ENCODE measurements at regions not wholly inside any gene's neighbourhood (a gene's known extent, or its start where the extent isn't known, plus 50 kb on each side); places are given as distances from the start of the nearest gene placed in this dataset.

- H3K27me3 ChIP-seq = no peaks in the 10 kb centered on the region
- no peaks in the 10 kb centered on the region for H3K9me3 ChIP-seq
- no peak for TF ChIP-seq CTCF (IDR thresholded peaks at IDR 0.05)
- H3K4me1 ChIP-seq = no peaks in the 10 kb centered on the region
- no peak for ATAC-seq
- no peak for DNase-seq
- no peaks in the 10 kb centered on the region for H3K36me3 ChIP-seq
- no peak overlapping the region for H3K27ac ChIP-seq
- no peak overlapping the region for H3K4me3 ChIP-seq
- intact Hi-C loops (cut with DNase I) = no loop called here
Measured at GRCh38 chr4:55723403-55723802, 87.3 kb upstream of the NMU start.

- DNase-seq = no peak
- no peaks in the 10 kb centered on the region for H3K4me1 ChIP-seq
- H3K27ac ChIP-seq = no peak overlapping the region
- H3K27me3 ChIP-seq = no peaks in the 10 kb centered on the region
- TF ChIP-seq CTCF (IDR thresholded peaks at IDR 0.05) = no peak
- H3K4me3 ChIP-seq = no peak overlapping the region
- ATAC-seq = no peak
- intact Hi-C loops (cut with DNase I) = no loop called here
- H3K36me3 ChIP-seq = no peaks in the 10 kb centered on the region
- no peaks in the 10 kb centered on the region for H3K9me3 ChIP-seq
Measured at GRCh38 chr4:55725057-55725456, 89.0 kb upstream of the NMU start.

GRCh38 chr4:55727746-55728145 lies 91.6 kb upstream of the NMU start:
- Histone ChIP-seq H3K27me3 (peaks cover 0 to 4% of the 10 kb centered on the region in 2 donors), H3K36me3 (no peaks in the 10 kb centered on the region), H3K27ac (no peak overlapping the region), H3K4me3 (no peak overlapping the region), H3K4me1 (no peaks in the 10 kb centered on the region), H3K9me3 (no peaks in the 10 kb centered on the region)
- no peak for TF ChIP-seq CTCF (IDR thresholded peaks at IDR 0.05)
- DNase-seq = no peak
- ATAC-seq = no peak
- intact Hi-C loops (cut with DNase I) = no loop called here

GRCh38 chr4:55729351-55730279 lies 90.0 kb upstream of the EXOC1L start:
- DNase-seq (no peak), ATAC-seq (no peak)
- intact Hi-C loops (cut with DNase I) = no loop called here
- no peaks in the 10 kb centered on the region for H3K36me3 ChIP-seq
- TF ChIP-seq CTCF (IDR thresholded peaks at IDR 0.05) = no peak
- H3K27me3 ChIP-seq = peaks cover 0 to 4% of the 10 kb centered on the region in 2 donors
- no peaks in the 10 kb centered on the region for H3K4me1 ChIP-seq
- H3K27ac ChIP-seq = no peak overlapping the region
- H3K4me3 ChIP-seq = no peak overlapping the region
- H3K9me3 ChIP-seq = no peaks in the 10 kb centered on the region

GRCh38 chr4:55730280-55730931 lies 89.2 kb upstream of the EXOC1L start:
- Histone ChIP-seq H3K27me3 (peaks cover 0 to 4% of the 10 kb centered on the region in 2 donors), H3K4me3 (no peak overlapping the region), H3K9me3 (no peaks in the 10 kb centered on the region), H3K36me3 (no peaks in the 10 kb centered on the region), H3K27ac (no peak overlapping the region), H3K4me1 (no peaks in the 10 kb centered on the region)
- no peak for DNase-seq
- intact Hi-C loops (cut with DNase I) = no loop called here
- TF ChIP-seq CTCF (IDR thresholded peaks at IDR 0.05) = no peak
- ATAC-seq = no peak

Data from left lung (tissue), 4 donors.